ENCODE measurements at regions not wholly inside any gene's neighbourhood (a gene's known extent, or its start where the extent isn't known, plus 50 kb on each side); places are given as distances from the start of the nearest gene placed in this dataset.

- H3K4me1 ChIP-seq (ENCODE audit: insufficient read depth, low read length) = no peaks in the 10 kb centered on the region
- H2AFZ ChIP-seq (ENCODE audit: low read depth, low read length) = no peak overlapping the region
- no peaks in the 10 kb centered on the region for H3K9me3 ChIP-seq (ENCODE audit: insufficient read depth, low read length, severe bottlenecking)
- H3K36me3 ChIP-seq (ENCODE audit: insufficient read depth, low read length) = no peaks in the 10 kb centered on the region
- H3K9ac ChIP-seq (ENCODE audit: low read depth, low read length) = no peak overlapping the region
- DNase-seq = no peak
- no peaks in the 10 kb centered on the region for H3K79me2 ChIP-seq (ENCODE audit: insufficient read depth, low read length)
- no peak overlapping the region for H3K27ac ChIP-seq (ENCODE audit: low read length)
- peaks cover 4% of the 10 kb centered on the region for H3K27me3 ChIP-seq (ENCODE audit: insufficient read depth, low read length, poor library complexity)
- TF ChIP-seq EZH2 (IDR thresholded peaks at IDR 0.05; ENCODE audit: borderline replicate concordance, low read depth, low read length, severe bottlenecking) (no peak), CTCF (IDR thresholded peaks at IDR 0.05; ENCODE audit: borderline replicate concordance, extremely low read depth, low read length, poor library complexity, severe bottlenecking) (no peak)
- ATAC-seq (ENCODE audit: insufficient read depth, low read depth) = no peak
- H3K4me3 ChIP-seq (ENCODE audit: low read depth in 1 of 2, low read length in 2 of 2) = no peak overlapping the region
- H4K20me1 ChIP-seq (ENCODE audit: insufficient read depth, low read length) = no peaks in the 10 kb centered on the region
- H3K4me2 ChIP-seq (ENCODE audit: insufficient read depth, low read length) = no peak overlapping the region
These were observed 84.2 kb upstream of the ARRDC4 start for GRCh38 chr15:97876281-97876675.

GRCh38 chr15:97881346-97881965, 79.0 kb upstream of the ARRDC4 start:
- Histone ChIP-seq H3K27ac (ENCODE audit: low read length) (no peak overlapping the region), H3K4me3 (ENCODE audit: low read depth in 1 of 2, low read length in 2 of 2) (no peak overlapping the region), H3K79me2 (ENCODE audit: insufficient read depth, low read length) (no peaks in the 10 kb centered on the region), H3K9ac (ENCODE audit: low read depth, low read length) (no peak overlapping the region), H3K36me3 (ENCODE audit: insufficient read depth, low read length) (no peaks in the 10 kb centered on the region), H3K4me2 (ENCODE audit: insufficient read depth, low read length) (no peak overlapping the region), H3K9me3 (ENCODE audit: insufficient read depth, low read length, severe bottlenecking) (no peaks in the 10 kb centered on the region), H4K20me1 (ENCODE audit: insufficient read depth, low read length) (no peaks in the 10 kb centered on the region), H3K4me1 (ENCODE audit: insufficient read depth, low read length) (no peaks in the 10 kb centered on the region), H2AFZ (ENCODE audit: low read depth, low read length) (no peak overlapping the region), H3K27me3 (ENCODE audit: insufficient read depth, low read length, poor library complexity) (peaks cover 13% of the 10 kb centered on the region)
- DNase-seq (no peak), ATAC-seq (ENCODE audit: insufficient read depth, low read depth) (no peak)
- TF ChIP-seq CTCF (IDR thresholded peaks at IDR 0.05; ENCODE audit: borderline replicate concordance, extremely low read depth, low read length, poor library complexity, severe bottlenecking) (no peak), EZH2 (IDR thresholded peaks at IDR 0.05; ENCODE audit: borderline replicate concordance, low read depth, low read length, severe bottlenecking) (no peak)

GRCh38 chr15:97884513-97885131, 75.9 kb upstream of the ARRDC4 start:
- H3K27ac ChIP-seq (ENCODE audit: low read length) = no peak overlapping the region
- no peak for DNase-seq
- H3K27me3 ChIP-seq (ENCODE audit: insufficient read depth, low read length, poor library complexity) = peaks cover 10% of the 10 kb centered on the region
- H3K9ac ChIP-seq (ENCODE audit: low read depth, low read length) = no peak overlapping the region
- H3K4me1 ChIP-seq (ENCODE audit: insufficient read depth, low read length) = no peaks in the 10 kb centered on the region
- no peak overlapping the region for H2AFZ ChIP-seq (ENCODE audit: low read depth, low read length)
- ATAC-seq (ENCODE audit: insufficient read depth, low read depth) = no peak
- H4K20me1 ChIP-seq (ENCODE audit: insufficient read depth, low read length) = no peaks in the 10 kb centered on the region
- no peaks in the 10 kb centered on the region for H3K36me3 ChIP-seq (ENCODE audit: insufficient read depth, low read length)
- no peaks in the 10 kb centered on the region for H3K9me3 ChIP-seq (ENCODE audit: insufficient read depth, low read length, severe bottlenecking)
- H3K4me3 ChIP-seq (ENCODE audit: low read depth in 1 of 2, low read length in 2 of 2) = no peak overlapping the region
- no peaks in the 10 kb centered on the region for H3K79me2 ChIP-seq (ENCODE audit: insufficient read depth, low read length)
- H3K4me2 ChIP-seq (ENCODE audit: insufficient read depth, low read length) = no peak overlapping the region
- TF ChIP-seq EZH2 (IDR thresholded peaks at IDR 0.05; ENCODE audit: borderline replicate concordance, low read depth, low read length, severe bottlenecking) = no peak
- no peak for TF ChIP-seq CTCF (IDR thresholded peaks at IDR 0.05; ENCODE audit: borderline replicate concordance, extremely low read depth, low read length, poor library complexity, severe bottlenecking)
